DMS53 treated with DMSO at 0.1 percent for 48 hours (cell line): ENCODE measurements at regions not wholly inside any gene's neighbourhood (a gene's known extent, or its start where the extent isn't known, plus 50 kb on each side); places are given as distances from the start of the nearest gene placed in this dataset.

Experiments used
- DNase-seq: peaks from one replicate; lab custom pipeline; 2025; ENCODE audit not compliant: unreplicated experiment; lab: John Stamatoyannopoulos, UW

- DNase-seq, result no peak
Measured at GRCh38 chr16:87075319-87075860, 241.8 kb downstream of the C16orf95 start.

- DNase-seq, result no peak
Measured at GRCh38 chr16:87076331-87076949, 240.8 kb downstream of the C16orf95 start.

GRCh38 chr16:87076950-87077749 is 240.0 kb downstream of the C16orf95 start:
- DNase-seq, result no peak

- DNase-seq, result no peak
Measured at GRCh38 chr16:87077750-87078127, 239.5 kb downstream of the C16orf95 start.

- no peak for DNase-seq
Measured at GRCh38 chr16:87080571-87081167, 236.5 kb downstream of the C16orf95 start.

GRCh38 chr16:87085441-87085840 is 231.8 kb downstream of the C16orf95 start:
- DNase-seq, result no peak

GRCh38 chr16:87086156-87086555 is 231.0 kb downstream of the C16orf95 start:
- DNase-seq, result no peak

GRCh38 chr16:87086575-87086974 is 230.6 kb downstream of the C16orf95 start:
- no peak for DNase-seq

- DNase-seq, result no peak
Measured at GRCh38 chr16:87092958-87093357, 224.2 kb downstream of the C16orf95 start.

GRCh38 chr16:87093804-87094555 is 223.2 kb downstream of the C16orf95 start:
- no peak for DNase-seq

- no peak for DNase-seq
Measured at GRCh38 chr16:87094556-87094865, 222.7 kb downstream of the C16orf95 start.

- no peak for DNase-seq
Measured at GRCh38 chr16:87095271-87095670, 221.9 kb downstream of the C16orf95 start.

GRCh38 chr16:87096746-87097333 is 220.4 kb downstream of the C16orf95 start:
- no peak for DNase-seq

GRCh38 chr16:87098361-87098760 is 218.8 kb downstream of the C16orf95 start:
- no peak for DNase-seq

GRCh38 chr16:87098976-87099720 is 218.0 kb downstream of the C16orf95 start:
- no peak for DNase-seq

GRCh38 chr16:87100306-87101058 is 216.7 kb downstream of the C16orf95 start:
- DNase-seq, result no peak

GRCh38 chr16:87101903-87102302 is 215.3 kb downstream of the C16orf95 start:
- DNase-seq, result no peak

GRCh38 chr16:87107201-87107600 is 210.0 kb downstream of the C16orf95 start:
- DNase-seq, result no peak

- DNase-seq, result no peak
Measured at GRCh38 chr16:87108278-87108677, 208.9 kb downstream of the C16orf95 start.

- no peak for DNase-seq
Measured at GRCh38 chr16:87108941-87109340, 208.3 kb downstream of the C16orf95 start.
